K562 (cell line): ENCODE measurements at regions not wholly inside any gene's neighbourhood (a gene's known extent, or its start where the extent isn't known, plus 50 kb on each side); places are given as distances from the start of the nearest gene placed in this dataset.

Experiments used
- NFE2 ChIP-seq: IDR thresholded peaks from 2 replicates; pipeline ENCODE4 v1.6.1; 2014; ENCODE audit warnings: antibody characterized with exemption, low read depth
- THAP12 ChIP-seq: fragments of 250-450 bp; sonication (Bioruptor Pico); IDR thresholded peaks from 2 replicates; pipeline ENCODE4 v1.9.0; 2021; ENCODE audit warnings: mild to moderate bottlenecking, inconsistent platforms
- ZNF324 ChIP-seq: fragments of 250-450 bp; sonication (Bioruptor Pico); IDR thresholded peaks from 2 replicates; pipeline ENCODE4 v1.4.0; 2020; ENCODE audit warnings: mild to moderate bottlenecking
- TF ChIP-seq, protein P1 (sequence below): fragments of 200-600 bp; sonication (generic); IDR thresholded peaks from one replicate; pipeline ENCODE4 v1.6.1; 2012; ENCODE audit warnings: mild to moderate bottlenecking, low read depth, low read length, inconsistent platforms

DNA sequence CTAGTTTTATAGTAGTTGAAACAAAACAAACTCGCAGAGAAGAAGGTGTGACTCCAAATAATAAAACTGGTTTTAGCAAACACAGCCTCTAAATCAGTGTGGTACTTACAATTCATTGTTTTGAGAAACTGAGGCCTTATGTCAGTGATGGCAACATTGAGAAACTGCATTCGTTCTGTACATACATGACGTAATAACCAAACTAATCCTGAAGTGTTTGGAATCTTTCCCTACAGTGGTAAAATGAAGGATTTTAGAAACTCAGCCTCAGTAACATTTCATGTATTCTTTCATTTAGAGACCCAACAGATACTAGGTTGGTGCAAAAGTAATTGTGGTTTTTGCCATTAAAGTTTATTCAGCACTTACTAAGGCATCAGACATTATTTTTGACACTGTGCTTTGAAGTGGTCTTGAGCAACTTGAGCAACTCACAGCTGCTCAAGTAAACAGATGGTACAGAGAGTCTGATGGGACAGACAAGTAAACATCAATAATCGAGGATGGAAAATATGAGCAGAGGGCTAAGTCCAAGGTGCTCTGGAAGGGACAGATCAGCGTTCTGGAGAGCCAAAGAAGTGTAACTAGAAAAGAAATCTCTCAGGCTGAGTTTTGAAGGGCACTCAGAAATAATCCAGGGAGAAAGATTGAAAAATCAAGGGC is 390.8 kb upstream of the BOD1L1 start (continued):
- TF ChIP-seq, protein P1, sequence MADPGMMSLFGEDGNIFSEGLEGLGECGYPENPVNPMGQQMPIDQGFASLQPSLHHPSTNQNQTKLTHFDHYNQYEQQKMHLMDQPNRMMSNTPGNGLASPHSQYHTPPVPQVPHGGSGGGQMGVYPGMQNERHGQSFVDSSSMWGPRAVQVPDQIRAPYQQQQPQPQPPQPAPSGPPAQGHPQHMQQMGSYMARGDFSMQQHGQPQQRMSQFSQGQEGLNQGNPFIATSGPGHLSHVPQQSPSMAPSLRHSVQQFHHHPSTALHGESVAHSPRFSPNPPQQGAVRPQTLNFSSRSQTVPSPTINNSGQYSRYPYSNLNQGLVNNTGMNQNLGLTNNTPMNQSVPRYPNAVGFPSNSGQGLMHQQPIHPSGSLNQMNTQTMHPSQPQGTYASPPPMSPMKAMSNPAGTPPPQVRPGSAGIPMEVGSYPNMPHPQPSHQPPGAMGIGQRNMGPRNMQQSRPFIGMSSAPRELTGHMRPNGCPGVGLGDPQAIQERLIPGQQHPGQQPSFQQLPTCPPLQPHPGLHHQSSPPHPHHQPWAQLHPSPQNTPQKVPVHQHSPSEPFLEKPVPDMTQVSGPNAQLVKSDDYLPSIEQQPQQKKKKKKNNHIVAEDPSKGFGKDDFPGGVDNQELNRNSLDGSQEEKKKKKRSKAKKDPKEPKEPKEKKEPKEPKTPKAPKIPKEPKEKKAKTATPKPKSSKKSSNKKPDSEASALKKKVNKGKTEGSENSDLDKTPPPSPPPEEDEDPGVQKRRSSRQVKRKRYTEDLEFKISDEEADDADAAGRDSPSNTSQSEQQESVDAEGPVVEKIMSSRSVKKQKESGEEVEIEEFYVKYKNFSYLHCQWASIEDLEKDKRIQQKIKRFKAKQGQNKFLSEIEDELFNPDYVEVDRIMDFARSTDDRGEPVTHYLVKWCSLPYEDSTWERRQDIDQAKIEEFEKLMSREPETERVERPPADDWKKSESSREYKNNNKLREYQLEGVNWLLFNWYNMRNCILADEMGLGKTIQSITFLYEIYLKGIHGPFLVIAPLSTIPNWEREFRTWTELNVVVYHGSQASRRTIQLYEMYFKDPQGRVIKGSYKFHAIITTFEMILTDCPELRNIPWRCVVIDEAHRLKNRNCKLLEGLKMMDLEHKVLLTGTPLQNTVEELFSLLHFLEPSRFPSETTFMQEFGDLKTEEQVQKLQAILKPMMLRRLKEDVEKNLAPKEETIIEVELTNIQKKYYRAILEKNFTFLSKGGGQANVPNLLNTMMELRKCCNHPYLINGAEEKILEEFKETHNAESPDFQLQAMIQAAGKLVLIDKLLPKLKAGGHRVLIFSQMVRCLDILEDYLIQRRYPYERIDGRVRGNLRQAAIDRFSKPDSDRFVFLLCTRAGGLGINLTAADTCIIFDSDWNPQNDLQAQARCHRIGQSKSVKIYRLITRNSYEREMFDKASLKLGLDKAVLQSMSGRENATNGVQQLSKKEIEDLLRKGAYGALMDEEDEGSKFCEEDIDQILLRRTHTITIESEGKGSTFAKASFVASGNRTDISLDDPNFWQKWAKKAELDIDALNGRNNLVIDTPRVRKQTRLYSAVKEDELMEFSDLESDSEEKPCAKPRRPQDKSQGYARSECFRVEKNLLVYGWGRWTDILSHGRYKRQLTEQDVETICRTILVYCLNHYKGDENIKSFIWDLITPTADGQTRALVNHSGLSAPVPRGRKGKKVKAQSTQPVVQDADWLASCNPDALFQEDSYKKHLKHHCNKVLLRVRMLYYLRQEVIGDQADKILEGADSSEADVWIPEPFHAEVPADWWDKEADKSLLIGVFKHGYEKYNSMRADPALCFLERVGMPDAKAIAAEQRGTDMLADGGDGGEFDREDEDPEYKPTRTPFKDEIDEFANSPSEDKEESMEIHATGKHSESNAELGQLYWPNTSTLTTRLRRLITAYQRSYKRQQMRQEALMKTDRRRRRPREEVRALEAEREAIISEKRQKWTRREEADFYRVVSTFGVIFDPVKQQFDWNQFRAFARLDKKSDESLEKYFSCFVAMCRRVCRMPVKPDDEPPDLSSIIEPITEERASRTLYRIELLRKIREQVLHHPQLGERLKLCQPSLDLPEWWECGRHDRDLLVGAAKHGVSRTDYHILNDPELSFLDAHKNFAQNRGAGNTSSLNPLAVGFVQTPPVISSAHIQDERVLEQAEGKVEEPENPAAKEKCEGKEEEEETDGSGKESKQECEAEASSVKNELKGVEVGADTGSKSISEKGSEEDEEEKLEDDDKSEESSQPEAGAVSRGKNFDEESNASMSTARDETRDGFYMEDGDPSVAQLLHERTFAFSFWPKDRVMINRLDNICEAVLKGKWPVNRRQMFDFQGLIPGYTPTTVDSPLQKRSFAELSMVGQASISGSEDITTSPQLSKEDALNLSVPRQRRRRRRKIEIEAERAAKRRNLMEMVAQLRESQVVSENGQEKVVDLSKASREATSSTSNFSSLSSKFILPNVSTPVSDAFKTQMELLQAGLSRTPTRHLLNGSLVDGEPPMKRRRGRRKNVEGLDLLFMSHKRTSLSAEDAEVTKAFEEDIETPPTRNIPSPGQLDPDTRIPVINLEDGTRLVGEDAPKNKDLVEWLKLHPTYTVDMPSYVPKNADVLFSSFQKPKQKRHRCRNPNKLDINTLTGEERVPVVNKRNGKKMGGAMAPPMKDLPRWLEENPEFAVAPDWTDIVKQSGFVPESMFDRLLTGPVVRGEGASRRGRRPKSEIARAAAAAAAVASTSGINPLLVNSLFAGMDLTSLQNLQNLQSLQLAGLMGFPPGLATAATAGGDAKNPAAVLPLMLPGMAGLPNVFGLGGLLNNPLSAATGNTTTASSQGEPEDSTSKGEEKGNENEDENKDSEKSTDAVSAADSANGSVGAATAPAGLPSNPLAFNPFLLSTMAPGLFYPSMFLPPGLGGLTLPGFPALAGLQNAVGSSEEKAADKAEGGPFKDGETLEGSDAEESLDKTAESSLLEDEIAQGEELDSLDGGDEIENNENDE, result no peak
- TF ChIP-seq NFE2, result no peak
- TF ChIP-seq THAP12 (CRISPR knock-in tag), result no peak
- TF ChIP-seq ZNF324 (CRISPR knock-in tag), result no peak
